ENCODE measurements at regions not wholly inside any gene's neighbourhood (a gene's known extent, or its start where the extent isn't known, plus 50 kb on each side); places are given as distances from the start of the nearest gene placed in this dataset.

GRCh38 chr3:14332392-14332791 is 70.0 kb upstream of the SLC6A6 start:
- no peak for TF ChIP-seq CTCF (IDR thresholded peaks at IDR 0.05)
- no peak for TF ChIP-seq POLR2A (IDR thresholded peaks at IDR 0.05)
